ENCODE measurements at regions not wholly inside any gene's neighbourhood (a gene's known extent, or its start where the extent isn't known, plus 50 kb on each side); places are given as distances from the start of the nearest gene placed in this dataset.

DNA sequence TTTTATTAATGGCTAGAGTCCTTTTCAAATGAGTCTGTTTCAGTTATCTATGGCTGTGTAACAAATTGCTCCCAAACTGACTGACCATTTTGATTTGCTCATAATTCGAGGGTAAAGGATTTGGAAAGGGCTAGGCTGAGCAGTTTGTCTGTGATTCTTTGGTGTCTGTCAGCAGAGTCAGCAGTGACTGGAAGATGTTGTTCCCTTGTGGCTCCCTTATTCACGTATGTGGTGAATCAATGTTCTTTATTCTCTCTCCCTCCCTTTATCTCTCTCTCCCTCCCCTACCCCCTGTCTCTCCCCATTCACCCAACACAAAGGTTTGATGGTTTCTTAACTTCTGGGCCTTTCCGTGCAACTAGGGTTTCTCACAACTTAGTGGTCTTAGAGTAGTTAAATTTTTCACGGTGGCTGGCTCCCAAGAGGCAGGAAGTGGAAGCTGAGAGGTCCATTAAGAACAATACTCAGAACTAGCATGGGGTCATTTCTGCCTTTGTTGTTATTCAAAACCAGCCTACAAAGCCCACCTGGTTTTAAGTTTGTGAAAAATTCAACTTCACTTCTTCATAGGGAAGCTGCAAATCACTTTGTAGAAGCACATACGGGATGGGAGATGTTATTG is 772.5 kb upstream of the SLITRK1 start:
- TF ChIP-seq, protein P1, sequence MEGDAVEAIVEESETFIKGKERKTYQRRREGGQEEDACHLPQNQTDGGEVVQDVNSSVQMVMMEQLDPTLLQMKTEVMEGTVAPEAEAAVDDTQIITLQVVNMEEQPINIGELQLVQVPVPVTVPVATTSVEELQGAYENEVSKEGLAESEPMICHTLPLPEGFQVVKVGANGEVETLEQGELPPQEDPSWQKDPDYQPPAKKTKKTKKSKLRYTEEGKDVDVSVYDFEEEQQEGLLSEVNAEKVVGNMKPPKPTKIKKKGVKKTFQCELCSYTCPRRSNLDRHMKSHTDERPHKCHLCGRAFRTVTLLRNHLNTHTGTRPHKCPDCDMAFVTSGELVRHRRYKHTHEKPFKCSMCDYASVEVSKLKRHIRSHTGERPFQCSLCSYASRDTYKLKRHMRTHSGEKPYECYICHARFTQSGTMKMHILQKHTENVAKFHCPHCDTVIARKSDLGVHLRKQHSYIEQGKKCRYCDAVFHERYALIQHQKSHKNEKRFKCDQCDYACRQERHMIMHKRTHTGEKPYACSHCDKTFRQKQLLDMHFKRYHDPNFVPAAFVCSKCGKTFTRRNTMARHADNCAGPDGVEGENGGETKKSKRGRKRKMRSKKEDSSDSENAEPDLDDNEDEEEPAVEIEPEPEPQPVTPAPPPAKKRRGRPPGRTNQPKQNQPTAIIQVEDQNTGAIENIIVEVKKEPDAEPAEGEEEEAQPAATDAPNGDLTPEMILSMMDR (IDR thresholded peaks at IDR 0.05; ENCODE audit: borderline replicate concordance, control extremely low read depth, extremely low read depth, insufficient read depth, missing control alignments): no peak
- in situ Hi-C loops (cut with MboI; ENCODE audit: low sequenced_read_pairs, unreplicated experiment): no loop called here
- DNase-seq (ENCODE audit: low spot score): no peak

DNA sequence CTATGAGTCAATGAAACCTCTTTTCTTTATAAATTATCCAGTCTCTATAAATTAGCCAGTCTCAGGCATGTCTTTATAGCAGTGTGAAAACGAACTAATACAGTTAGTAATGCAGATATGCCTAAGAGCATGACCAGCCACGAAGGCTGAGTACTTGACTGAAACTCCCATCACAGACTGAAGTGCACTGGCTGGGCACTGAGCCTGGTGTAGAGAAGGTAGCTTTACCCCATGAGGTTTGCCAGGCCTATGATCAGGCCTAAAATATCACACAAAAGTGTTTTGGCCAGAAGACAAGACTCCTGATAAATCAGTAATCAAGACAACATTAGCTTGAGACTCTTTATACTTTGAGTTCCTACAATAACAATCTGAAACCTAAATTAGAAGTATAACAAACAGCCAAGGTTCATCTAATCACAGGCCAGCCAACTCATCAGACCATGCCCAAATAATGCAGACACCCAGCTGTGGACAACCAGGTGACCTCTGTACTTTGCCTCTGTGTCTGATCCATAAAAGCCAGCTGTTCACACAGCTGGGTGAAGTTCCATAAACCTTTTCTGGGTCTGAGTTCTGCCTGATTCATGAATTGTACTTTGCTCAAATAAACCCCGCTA is 771.8 kb upstream of the SLITRK1 start:
- in situ Hi-C loops (cut with MboI; ENCODE audit: low sequenced_read_pairs, unreplicated experiment): no loop called here
- TF ChIP-seq, protein P1 (IDR thresholded peaks at IDR 0.05; ENCODE audit: borderline replicate concordance, control extremely low read depth, extremely low read depth, insufficient read depth, missing control alignments): no peak
- no peak for DNase-seq (ENCODE audit: low spot score)

DNA sequence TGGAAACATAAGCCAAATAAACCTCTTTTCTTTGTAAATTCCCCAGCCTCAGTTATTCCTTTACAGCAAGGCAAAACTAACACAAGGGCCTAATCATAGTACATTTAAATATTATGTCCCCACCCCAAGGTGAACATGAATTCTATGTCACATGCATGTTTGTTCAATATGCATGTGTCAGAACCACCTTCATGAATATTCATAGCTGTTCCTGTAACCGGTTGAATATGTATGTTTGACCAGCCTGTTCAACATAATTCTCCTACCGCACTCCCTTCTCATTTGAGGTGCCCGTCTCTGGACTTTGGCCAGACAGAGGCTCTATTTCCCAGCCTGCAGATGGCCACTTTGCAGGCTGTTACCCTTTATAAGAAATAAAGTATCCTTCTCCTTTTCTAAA is 769.4 kb upstream of the SLITRK1 start:
- in situ Hi-C loops (cut with MboI; ENCODE audit: low sequenced_read_pairs, unreplicated experiment): no loop called here
- TF ChIP-seq, protein P1 (IDR thresholded peaks at IDR 0.05; ENCODE audit: borderline replicate concordance, control extremely low read depth, extremely low read depth, insufficient read depth, missing control alignments): no peak
- DNase-seq (ENCODE audit: low spot score): no peak

DNA sequence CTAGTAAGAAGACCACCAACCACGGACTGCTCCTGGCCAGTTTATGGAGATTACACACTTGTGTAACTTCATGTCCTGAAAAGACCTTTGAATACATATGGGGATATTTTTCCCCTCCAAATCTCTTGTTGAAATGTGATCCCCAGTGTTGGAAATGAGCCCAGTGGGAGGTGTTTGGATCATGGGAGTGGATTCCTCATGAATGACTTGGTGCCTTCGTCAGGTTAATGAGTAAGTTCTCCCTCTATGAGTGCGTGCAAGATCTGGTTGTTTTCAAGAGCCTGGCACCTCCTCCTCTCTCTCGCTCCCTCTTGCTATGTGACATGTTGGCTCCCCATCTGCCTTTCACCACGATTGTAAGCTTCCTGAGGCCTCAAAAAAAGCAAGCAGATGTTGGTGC is 769.0 kb upstream of the SLITRK1 start:
- in situ Hi-C loops (cut with MboI; ENCODE audit: low sequenced_read_pairs, unreplicated experiment): no loop called here
- DNase-seq (ENCODE audit: low spot score): no peak
- TF ChIP-seq, protein P1 (IDR thresholded peaks at IDR 0.05; ENCODE audit: borderline replicate concordance, control extremely low read depth, extremely low read depth, insufficient read depth, missing control alignments): no peak

DNA sequence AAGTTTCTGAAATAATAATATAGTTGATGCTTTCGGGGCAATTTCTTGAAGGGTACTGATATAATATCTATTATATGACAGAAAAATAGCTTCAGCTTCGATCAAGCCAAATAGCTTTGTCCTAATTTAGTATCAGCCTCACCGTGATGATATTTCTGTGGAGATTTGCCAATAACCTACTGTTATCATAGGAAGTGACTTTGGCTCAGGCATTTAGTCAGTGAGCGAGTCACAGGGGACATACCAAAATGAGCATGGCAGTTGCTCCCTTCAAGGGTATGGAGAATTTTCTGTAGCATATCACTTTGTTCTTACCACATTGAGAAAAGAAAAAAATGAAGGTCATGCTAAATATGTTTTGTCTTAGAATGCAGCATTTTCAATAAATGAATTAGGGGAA is 767.6 kb upstream of the SLITRK1 start:
- in situ Hi-C loops (cut with MboI; ENCODE audit: low sequenced_read_pairs, unreplicated experiment): no loop called here
- TF ChIP-seq, protein P1 (IDR thresholded peaks at IDR 0.05; ENCODE audit: borderline replicate concordance, control extremely low read depth, extremely low read depth, insufficient read depth, missing control alignments): no peak
- no peak for DNase-seq (ENCODE audit: low spot score)

DNA sequence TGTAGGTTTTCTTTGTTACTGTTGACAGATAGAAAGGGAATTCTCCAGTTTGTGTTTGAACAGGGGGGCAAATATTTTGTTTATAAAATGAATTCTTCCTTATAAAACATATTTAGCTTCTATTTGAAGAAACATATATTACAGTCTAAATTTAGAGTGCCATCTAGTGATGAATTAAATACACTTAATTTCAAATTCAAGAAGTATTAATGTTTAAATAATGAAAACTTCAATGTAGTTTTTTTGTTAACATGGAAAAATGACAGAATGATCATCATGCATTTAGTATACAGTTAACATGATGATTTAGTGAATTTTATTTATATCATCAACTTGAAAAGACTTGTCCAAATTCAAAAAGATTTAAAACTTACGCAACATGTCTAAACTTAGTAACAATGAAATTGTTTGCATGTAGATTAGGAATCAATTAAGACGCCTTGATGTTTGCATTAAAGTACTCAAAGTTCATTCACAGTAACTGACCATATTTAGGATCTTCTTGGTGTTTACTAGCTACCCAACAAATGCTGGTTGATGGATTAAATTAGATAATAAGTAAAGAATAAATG is 765.9 kb upstream of the SLITRK1 start:
- DNase-seq (ENCODE audit: low spot score): no peak
- TF ChIP-seq, protein P1 (IDR thresholded peaks at IDR 0.05; ENCODE audit: borderline replicate concordance, control extremely low read depth, extremely low read depth, insufficient read depth, missing control alignments): no peak
- in situ Hi-C loops (cut with MboI; ENCODE audit: low sequenced_read_pairs, unreplicated experiment): no loop called here

Measured in GM13976 (cell line).